GM18867 (cell line): ENCODE measurements at regions not wholly inside any gene's neighbourhood (a gene's known extent, or its start where the extent isn't known, plus 50 kb on each side); places are given as distances from the start of the nearest gene placed in this dataset.

ENCODE experiments used
- ATAC-seq: cut with Tn5 transposase; IDR thresholded peaks from one replicate; pipeline ENCODE4 v1.9.1; 2021; ENCODE audit warnings: mild to moderate bottlenecking, moderate library complexity; ENCODE audit not compliant: unreplicated experiment

DNA sequence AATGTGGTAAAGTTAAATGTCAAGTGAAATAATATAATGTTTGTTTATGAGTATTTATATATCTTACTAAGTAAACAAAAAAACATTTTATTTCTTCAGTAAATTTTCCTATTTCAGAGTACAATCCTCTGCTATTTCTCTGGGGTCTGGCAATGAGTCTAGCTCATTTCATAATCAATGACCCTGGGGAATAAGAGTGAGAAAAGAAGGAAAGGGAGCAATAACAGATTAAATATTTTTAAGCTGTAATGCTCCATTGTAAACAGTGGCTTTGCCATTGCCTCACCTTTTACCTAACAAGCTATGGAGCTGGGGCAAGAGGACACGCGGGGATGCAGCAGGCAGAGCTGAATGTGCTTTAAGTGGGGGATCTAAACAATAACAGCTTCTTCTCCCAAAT, 1071.9 kb downstream of the FLRT2 start:
- no peak for ATAC-seq

DNA sequence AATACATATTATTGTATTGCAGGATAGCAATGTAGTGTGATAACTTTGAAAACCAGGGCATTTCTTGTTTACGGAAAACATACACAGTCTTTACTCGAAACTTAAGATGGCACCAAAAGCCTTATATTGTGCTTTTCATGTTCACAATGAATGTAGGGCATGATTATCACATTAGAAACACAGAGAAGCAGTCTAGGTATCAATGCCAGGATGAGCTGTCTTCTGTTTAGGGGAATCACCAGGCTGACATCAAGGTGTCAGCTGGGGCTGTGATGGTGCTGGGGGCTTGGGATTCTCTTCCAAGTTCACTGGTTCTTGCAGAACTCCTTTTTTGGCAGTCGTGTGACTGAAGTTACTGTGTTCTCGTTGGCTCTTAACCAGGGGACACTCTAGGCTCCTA, 1067.3 kb downstream of the FLRT2 start:
- ATAC-seq: no peak

- ATAC-seq: peak; percentile 56
These were observed 1066.1 kb downstream of the FLRT2 start for GRCh38 chr14:86596024-86596423.

GRCh38 chr14:86575141-86575540, 1045.2 kb downstream of the FLRT2 start:
- no peak for ATAC-seq

DNA sequence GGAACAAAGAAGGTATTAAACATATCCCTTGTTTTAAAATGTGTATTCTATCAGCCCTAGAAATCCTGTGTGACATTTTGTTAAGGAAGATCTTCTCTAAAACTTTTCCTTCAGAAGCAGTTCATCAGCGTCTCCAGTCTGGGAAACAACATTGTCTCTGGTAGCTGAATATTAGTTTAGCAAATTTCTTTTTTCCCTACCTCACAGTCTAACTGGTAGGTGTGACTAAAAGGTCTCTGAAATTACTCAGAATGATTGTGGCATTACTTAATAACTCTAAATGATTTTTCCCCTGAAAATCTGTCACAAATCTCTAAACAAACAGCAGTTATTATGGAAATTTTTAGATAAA, 1044.8 kb downstream of the FLRT2 start:
- no peak for ATAC-seq

DNA sequence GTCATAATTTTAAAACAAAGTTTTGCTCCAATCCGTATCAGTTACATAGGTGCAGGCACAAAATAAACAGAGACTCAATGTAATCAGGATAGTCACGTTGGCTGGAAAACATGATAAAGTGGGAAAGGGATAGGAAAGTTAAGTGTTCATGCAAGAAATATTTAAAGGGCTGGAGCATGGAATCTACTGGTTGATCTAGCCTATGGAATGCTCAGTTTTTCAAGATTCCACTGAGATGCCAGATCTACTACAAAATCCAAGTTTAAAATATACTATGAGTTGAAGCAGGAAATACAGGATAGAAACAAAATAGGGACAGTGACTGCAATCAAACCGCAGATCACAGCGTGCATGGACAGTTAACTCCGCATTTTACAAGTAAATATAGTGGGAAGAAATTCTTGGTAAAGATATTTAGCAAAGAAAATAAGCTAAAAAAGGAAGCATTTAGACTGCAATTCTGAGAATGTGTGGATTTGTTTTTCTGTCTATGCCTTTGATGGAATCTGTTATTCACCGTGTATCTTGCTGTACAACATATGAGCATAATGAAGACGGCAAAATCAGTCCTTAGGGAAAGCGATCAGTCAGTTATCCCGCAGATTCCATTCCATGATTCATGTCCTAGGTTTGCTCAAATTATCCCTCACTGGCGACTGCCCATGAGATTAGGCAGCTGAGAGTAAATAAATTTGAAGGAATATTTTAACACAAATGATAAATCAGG, 1044.3 kb downstream of the FLRT2 start:
- no peak for ATAC-seq

DNA sequence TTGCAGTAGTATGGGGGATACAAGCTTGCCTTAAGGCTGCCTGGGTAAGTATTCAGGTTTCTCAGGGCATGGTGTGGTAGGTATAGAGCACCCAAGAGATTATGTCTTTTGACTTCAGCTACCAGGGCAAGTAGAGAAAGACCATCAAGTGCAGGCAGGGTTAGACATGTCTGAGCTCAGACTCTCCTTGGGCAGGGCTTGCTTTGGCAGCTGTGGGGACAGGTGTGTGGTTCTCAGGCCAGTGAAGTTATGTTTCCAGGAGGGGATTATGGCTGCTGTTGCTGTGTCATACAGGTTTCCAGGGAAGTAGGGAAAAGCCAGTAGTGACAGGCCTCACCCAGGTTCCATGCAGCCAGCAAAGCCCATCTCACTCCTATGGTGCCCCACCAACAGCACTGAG, 1040.4 kb downstream of the FLRT2 start:
- ATAC-seq: no peak

- no peak for ATAC-seq
These were observed 1013.6 kb downstream of the FLRT2 start for GRCh38 chr14:86543521-86543920.

DNA sequence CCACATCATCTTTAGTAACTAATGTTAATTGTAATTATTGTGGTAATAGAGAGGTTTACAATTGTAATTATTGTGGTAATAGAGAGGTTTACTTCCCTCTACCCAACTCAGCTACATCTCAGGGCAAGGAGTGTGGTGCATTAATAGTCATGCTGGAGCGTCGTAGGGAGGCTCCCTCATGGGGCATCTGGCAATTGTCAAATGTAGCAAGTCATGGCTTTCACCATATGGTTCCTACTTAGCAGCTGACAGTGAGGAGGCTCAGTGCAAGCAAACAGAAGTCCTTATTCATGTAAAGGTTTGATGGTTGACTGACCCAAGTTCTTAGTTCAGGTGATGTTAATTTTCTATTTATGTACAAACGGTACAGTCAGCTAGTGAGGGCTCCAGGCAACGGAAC, 1012.0 kb downstream of the FLRT2 start:
- no peak for ATAC-seq

DNA sequence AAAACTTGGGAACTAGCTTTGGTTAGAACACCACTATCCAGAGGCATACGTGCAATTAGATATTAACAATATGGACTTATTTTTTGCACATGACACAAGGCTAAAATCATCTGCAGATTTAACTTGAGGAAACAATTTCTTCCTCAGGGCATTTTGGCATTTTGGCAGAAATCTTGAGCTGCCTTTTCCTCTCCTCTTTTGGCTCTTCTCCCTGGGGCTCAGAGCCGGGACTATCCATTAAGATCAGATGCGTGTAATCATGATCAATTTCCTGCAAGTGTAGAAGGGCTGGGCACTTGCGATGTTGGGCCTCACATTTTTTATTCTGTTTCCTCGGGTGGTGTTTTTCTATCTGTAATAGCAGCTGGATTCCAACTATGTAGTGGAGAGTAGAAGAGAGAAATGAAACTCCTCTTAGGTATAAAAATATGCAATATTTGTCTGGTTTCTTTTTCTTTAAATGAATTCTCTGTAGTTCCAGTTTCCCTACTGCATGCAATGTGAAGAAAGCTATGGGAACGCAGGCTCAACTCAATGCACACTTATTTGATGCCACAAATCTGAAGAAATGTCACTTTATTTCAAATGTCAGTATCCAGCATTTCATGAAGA, 1010.8 kb downstream of the FLRT2 start:
- ATAC-seq: no peak

DNA sequence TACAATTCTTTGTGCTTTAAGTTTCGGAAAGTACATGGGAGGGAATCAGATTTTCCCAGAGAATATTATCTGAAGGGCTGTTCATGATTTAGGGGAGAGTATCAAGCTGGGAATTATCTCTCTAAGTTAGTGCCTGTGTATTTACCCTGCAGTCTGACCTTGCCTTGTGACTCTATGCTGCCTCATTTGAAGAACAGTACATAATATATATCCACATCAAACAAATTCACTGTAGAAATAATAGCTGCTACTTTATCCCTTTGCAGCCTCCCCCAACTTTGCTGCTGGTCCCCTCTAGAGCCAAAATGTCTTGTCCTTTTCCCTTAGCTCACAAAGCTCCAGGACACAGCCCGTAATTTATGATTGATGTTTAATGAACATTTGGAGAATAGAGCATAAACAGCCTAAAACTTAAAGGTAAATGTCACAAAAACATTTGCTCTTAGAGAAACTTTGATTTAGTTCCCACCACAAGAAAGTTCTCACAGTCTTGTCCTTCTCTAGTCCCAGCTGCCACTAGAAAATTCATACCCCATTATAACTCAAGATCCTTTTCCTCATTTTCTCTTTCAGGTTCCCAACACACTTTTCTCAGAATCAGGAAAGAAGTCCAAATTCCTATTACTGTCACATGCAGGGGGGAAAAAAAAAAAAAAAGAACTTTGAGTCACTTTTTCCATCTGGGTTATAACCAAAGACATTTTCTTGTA, 1009.6 kb downstream of the FLRT2 start:
- ATAC-seq: no peak

DNA sequence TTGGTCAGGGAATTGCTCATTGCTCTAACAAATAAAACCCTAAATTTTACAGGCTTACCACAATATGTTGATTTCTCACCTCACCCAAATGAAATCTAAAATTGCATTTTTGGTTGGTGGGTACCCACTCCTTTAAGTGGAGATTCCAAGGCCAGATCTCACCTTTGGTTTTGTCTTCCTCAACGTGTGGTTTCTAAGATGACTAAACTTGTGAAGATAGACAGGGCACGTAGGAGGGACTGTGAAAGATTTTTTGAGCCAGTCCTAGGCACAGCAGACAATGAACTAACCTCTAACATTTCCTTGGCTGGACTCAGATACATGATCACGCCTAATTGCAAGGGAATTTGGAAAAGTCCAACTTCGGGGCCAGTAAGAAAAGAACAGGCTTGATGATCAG, 1003.9 kb downstream of the FLRT2 start:
- ATAC-seq: no peak

DNA sequence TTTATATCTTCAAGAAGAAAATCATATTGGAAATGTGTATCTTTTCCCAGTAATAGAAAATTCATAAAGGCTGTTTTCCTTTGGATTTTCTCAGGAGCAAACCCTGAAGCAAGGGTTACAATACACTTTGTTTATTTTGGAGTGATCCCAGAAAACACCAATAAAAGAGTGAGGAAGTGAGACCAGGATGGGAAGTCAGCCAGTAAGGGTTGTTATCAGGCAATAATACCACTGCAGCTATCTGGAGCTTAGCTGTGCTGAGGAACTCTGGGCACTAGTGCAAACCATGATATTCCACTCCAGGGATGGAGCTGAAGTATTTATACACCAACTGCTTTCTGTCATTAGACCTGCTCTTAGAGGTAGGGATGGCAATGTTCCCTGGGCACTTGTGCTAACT, 1002.3 kb downstream of the FLRT2 start:
- no peak for ATAC-seq

- ATAC-seq: no peak
These were observed 1000.5 kb downstream of the FLRT2 start for GRCh38 chr14:86530457-86530856.

- ATAC-seq: no peak
These were observed 997.4 kb downstream of the FLRT2 start for GRCh38 chr14:86527312-86527711.

DNA sequence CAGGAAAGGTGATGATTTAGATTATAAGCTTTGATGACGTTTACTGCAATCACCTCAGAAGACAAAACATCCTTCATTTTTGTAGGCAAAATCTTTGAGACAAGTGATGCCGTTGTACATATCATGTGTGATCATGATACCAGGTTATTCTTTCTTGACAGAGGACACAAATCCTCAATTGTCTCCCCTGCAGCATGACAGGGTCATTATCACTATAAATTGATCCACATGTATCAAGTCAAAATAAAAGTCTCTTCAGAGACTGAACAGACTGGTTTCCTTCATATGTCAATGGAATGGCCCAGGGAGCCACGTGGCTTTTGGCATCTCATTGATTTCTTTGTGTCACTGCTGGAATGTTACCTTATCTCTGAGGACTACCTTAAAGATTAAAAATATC, 995.7 kb downstream of the FLRT2 start:
- no peak for ATAC-seq

DNA sequence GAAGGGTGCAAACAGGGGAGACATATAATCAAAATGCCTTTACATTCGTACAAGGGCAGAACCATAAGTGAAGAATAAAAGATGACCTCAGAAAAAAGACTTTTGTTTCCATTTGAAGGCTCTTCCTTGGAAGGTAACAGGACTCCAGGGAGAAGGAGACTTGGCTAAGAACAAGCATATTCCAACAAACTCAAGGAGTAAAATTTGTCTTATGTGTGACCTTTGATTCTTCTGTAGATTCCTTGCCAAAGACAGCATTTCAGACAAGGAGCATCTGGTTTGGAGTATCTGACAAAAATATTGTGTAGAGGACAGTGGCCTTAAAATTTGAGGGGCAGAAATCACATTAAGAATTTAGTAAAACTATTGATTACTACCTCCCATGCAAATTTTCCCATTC, 991.9 kb downstream of the FLRT2 start:
- ATAC-seq: no peak

GRCh38 chr14:86521031-86521730, 991.2 kb downstream of the FLRT2 start:
- ATAC-seq: no peak

DNA sequence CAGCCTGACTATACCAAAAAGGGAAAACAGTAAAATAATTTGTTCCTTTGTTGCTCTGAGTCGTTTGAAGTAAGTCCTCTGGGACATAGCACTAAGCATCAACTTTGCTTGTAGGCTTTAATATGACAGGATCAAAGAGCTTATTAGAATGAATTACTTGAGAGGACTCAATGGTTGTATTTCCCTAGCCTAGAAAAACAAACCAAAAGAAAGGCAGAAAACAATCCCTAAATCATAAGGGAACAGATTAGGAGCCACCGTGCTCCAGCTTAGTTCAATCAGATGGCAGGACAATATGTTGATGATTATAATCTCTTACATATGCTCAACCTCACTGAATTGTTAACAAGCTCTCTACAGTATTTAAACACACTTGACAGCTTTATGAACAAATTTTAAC, 988.4 kb downstream of the FLRT2 start:
- no peak for ATAC-seq

GRCh38 chr14:86515195-86515594, 985.3 kb downstream of the FLRT2 start:
- no peak for ATAC-seq

DNA sequence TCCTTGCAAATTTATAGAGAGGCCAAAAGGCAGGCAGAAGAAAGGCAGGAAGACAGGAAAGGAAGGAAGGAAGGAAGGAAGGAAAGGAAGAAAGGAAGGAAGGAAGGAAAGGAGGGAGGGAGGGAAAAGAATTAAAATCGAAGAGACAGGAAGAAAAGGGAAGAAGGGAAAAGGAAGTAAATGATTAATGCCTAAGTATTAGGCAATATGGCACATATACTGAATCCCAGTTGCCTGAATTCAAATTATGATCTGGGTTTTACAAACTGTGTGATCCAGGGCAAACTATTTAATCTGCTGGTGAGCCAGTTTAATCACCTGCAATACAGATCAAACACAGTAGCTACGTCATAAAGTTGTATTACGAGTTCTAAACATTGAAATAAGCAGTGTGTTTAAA, 983.6 kb downstream of the FLRT2 start:
- ATAC-seq: no peak

DNA sequence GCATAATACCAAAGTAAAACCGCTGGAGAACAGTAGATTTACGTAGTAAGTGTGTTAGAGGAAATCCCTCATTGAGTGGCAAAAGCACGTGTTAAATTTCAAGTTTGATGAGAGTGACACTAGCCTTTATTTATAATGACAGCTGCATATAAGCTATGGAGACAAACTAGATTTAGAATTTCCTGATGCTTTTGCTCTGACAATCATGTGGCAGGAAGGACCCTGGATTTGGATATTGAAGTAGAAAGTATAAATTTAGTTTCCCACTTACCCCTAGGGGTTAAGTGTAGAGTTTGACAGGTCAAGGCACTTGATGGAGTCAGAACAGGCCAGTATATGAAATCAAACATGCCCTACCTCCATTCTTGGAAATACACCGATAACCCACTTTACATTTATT, 983.1 kb downstream of the FLRT2 start:
- no peak for ATAC-seq
